HCT116 (cell line): ENCODE measurements at regions not wholly inside any gene's neighbourhood (a gene's known extent, or its start where the extent isn't known, plus 50 kb on each side); places are given as distances from the start of the nearest gene placed in this dataset.

Experiments used
- EZH2 ChIP-seq: fragments of 200-600 bp; sonication (generic); IDR thresholded peaks from 2 replicates; pipeline ENCODE4 v1.6.1; 2017; ENCODE audit warnings: antibody characterized with exemption, mixed run types
- JUND ChIP-seq: IDR thresholded peaks from 2 replicates; pipeline ENCODE4 v1.6.1; 2012
- POLR2A ChIP-seq: IDR thresholded peaks from 2 replicates; pipeline ENCODE4 v1.7.0; 2011; ENCODE audit warnings: borderline replicate concordance; ENCODE audit not compliant: insufficient read depth, insufficient read length; ENCODE audit errors: extremely low read depth
- RAD21 ChIP-seq: IDR thresholded peaks from 2 replicates; pipeline ENCODE4 v1.6.1; 2012; ENCODE audit warnings: low read depth, mild to moderate bottlenecking
- TF ChIP-seq, protein P1 (sequence below), 3 experiments: fragments of 200-600 bp in 1 of 3; sonication (generic) in 1 of 3; IDR thresholded peaks in 2 of 3; conservative IDR thresholded peaks in 1 of 3; 2 replicates each; pipeline ENCODE4 v1.5.1; 2012 to 2017; ENCODE audit warnings: low read depth in 2 of 3, low read length in 2 of 3, antibody characterized with exemption in 1 of 3, borderline replicate concordance in 1 of 3, control low read depth in 1 of 3, mild to moderate bottlenecking in 1 of 3, mixed read lengths in 1 of 3, mixed run types in 1 of 3, moderate library complexity in 1 of 3; ENCODE audit not compliant: insufficient read depth in 1 of 3
- TF ChIP-seq, protein P2 (sequence below): IDR thresholded peaks from 2 replicates; pipeline ENCODE4 v1.6.1; 2012
- TF ChIP-seq, protein P3 (sequence below): IDR thresholded peaks from 2 replicates; pipeline ENCODE4 v1.6.1; 2011; ENCODE audit warnings: mild to moderate bottlenecking, low read length, moderate library complexity; ENCODE audit not compliant: insufficient replicate concordance; ENCODE audit errors: extremely low read depth

DNA sequence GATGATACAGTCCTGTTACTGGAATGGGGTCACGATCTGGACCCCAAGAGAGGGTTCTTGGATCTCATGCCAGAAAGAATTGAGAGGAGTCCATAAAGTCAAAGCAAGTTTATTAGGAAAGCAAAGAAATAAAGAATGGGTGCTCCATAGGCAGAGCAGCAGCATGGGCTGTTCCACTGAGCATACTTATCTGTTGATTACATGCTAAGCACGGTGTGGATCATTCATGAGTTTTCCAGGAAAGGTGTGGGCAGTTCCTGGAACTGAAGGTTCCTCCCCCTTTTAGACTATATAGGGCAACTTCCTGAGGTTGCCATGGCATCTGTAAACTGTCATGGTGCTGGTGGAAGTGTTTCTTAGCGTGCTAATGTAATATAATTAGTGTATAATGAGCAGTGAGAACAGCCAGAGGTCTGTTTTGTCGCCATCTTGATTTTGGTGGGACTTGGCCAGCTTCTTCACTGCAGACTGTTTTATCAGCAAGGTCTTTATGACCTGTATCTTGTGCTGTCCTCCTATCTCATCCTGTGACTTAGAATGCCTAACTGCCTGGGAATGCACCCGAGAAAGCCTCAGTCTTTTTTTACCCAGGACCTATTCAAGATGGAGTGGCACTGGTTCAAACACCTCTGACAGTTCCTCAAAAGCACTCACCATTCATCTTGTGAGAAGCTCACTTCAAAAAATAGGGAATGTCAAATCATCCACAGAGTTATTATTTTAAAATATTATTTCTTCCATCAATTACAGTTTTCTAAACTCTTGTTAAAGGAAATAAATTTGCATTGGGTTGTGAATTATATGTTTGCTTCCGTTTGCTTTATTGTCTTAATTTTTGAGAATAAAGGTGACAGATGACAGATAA, 1358.8 kb upstream of the TMEM132C start:
- TF ChIP-seq, protein P1, sequence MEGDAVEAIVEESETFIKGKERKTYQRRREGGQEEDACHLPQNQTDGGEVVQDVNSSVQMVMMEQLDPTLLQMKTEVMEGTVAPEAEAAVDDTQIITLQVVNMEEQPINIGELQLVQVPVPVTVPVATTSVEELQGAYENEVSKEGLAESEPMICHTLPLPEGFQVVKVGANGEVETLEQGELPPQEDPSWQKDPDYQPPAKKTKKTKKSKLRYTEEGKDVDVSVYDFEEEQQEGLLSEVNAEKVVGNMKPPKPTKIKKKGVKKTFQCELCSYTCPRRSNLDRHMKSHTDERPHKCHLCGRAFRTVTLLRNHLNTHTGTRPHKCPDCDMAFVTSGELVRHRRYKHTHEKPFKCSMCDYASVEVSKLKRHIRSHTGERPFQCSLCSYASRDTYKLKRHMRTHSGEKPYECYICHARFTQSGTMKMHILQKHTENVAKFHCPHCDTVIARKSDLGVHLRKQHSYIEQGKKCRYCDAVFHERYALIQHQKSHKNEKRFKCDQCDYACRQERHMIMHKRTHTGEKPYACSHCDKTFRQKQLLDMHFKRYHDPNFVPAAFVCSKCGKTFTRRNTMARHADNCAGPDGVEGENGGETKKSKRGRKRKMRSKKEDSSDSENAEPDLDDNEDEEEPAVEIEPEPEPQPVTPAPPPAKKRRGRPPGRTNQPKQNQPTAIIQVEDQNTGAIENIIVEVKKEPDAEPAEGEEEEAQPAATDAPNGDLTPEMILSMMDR (IDR thresholded peaks at IDR 0.05 in 2 of 3, conservative IDR thresholded peaks at IDR 0.05 in 1 of 3; ENCODE audit: borderline replicate concordance in 1 of 3, insufficient read depth in 1 of 3, low read depth in 2 of 3, low read length in 2 of 3): no peak
- TF ChIP-seq EZH2 (no peak), POLR2A (no peak), JUND (no peak), RAD21 (no peak)
- TF ChIP-seq, protein P2, sequence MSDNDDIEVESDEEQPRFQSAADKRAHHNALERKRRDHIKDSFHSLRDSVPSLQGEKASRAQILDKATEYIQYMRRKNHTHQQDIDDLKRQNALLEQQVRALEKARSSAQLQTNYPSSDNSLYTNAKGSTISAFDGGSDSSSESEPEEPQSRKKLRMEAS: no peak
- TF ChIP-seq, protein P3, sequence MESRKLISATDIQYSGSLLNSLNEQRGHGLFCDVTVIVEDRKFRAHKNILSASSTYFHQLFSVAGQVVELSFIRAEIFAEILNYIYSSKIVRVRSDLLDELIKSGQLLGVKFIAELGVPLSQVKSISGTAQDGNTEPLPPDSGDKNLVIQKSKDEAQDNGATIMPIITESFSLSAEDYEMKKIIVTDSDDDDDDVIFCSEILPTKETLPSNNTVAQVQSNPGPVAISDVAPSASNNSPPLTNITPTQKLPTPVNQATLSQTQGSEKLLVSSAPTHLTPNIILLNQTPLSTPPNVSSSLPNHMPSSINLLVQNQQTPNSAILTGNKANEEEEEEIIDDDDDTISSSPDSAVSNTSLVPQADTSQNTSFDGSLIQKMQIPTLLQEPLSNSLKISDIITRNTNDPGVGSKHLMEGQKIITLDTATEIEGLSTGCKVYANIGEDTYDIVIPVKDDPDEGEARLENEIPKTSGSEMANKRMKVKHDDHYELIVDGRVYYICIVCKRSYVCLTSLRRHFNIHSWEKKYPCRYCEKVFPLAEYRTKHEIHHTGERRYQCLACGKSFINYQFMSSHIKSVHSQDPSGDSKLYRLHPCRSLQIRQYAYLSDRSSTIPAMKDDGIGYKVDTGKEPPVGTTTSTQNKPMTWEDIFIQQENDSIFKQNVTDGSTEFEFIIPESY: no peak
